ENCODE measurements at regions not wholly inside any gene's neighbourhood (a gene's known extent, or its start where the extent isn't known, plus 50 kb on each side); places are given as distances from the start of the nearest gene placed in this dataset.

DNA sequence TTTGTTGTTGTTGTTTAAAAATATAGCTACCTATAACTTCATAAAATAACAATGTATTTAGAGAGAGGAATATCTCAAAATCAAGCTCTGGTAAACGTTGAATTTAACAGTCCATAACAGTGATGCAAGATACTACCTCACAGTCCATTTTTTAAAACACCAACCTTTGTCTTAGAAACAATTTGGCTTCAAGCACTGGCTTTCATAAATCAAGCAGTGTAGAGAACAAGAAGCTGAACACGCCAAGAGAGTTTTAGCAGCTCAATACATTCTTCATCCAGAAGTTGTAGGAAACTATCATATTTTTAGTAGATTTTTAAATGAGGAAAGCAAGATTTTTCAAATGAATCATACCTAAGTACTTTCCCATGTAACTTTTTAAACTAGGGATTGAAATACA, 334.3 kb upstream of the ADAMTS5 start:
- no peak for DNase-seq (ENCODE audit: low read depth)
- TF ChIP-seq POLR2A (IDR thresholded peaks at IDR 0.05; ENCODE audit: extremely low read depth, insufficient read length) (no peak), MYC (IDR thresholded peaks at IDR 0.05; ENCODE audit: low read depth, low read length) (no peak)
- TF ChIP-seq, protein P1, sequence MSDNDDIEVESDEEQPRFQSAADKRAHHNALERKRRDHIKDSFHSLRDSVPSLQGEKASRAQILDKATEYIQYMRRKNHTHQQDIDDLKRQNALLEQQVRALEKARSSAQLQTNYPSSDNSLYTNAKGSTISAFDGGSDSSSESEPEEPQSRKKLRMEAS (IDR thresholded peaks at IDR 0.05; ENCODE audit: low read depth, low read length) = no peak
- TF ChIP-seq, protein P2, sequence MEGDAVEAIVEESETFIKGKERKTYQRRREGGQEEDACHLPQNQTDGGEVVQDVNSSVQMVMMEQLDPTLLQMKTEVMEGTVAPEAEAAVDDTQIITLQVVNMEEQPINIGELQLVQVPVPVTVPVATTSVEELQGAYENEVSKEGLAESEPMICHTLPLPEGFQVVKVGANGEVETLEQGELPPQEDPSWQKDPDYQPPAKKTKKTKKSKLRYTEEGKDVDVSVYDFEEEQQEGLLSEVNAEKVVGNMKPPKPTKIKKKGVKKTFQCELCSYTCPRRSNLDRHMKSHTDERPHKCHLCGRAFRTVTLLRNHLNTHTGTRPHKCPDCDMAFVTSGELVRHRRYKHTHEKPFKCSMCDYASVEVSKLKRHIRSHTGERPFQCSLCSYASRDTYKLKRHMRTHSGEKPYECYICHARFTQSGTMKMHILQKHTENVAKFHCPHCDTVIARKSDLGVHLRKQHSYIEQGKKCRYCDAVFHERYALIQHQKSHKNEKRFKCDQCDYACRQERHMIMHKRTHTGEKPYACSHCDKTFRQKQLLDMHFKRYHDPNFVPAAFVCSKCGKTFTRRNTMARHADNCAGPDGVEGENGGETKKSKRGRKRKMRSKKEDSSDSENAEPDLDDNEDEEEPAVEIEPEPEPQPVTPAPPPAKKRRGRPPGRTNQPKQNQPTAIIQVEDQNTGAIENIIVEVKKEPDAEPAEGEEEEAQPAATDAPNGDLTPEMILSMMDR (IDR thresholded peaks at IDR 0.05; ENCODE audit: low read depth, low read length) = no peak
- no peak overlapping the region for H3K4me3 ChIP-seq (ENCODE audit: low read depth, low read length)

DNA sequence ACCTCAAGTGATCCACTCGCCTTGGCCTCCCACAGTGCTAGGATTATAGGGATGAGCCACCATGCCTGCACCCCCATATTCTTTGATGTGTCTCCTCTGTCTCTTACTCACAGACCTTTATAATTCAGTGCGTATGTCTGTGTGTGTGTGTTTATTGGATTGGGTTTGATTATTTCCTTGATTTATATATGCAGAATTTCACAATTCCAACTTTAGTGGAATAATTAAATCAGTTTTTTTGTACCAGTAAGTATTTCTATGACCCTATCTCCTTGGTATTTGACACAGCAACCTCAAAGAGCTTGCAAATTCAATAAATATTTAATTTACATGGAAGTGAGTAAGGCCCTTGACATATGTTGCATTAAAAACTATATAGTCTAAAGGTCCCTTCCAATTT, 333.9 kb upstream of the ADAMTS5 start:
- H3K4me3 ChIP-seq (ENCODE audit: low read depth, low read length) = no peak overlapping the region
- no peak for DNase-seq (ENCODE audit: low read depth)
- TF ChIP-seq POLR2A (IDR thresholded peaks at IDR 0.05; ENCODE audit: extremely low read depth, insufficient read length) (no peak), MYC (IDR thresholded peaks at IDR 0.05; ENCODE audit: low read depth, low read length) (no peak)
- TF ChIP-seq, protein P1 (IDR thresholded peaks at IDR 0.05; ENCODE audit: low read depth, low read length) = no peak
- TF ChIP-seq, protein P2 (IDR thresholded peaks at IDR 0.05; ENCODE audit: low read depth, low read length) = no peak

DNA sequence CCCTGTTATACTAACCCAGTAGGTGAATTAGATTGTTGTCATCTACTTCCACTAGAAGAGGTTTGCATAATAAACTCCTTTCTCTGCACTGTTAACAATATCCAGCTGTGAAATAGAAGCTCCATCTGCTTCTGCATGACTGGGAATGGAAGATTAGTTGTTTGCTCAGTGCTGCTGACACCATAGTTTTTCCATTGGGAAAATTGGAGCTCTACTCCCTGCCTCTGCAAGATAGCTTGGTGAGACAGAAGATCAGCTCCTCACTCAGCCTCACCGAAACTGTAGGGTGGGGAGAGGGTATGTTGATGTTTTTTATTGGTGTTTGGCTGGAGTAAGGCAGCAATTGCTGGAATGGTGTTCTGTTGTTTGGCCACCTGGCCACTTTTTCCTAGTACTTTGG, 331.6 kb upstream of the ADAMTS5 start:
- no peak for DNase-seq (ENCODE audit: low read depth)
- no peak overlapping the region for H3K4me3 ChIP-seq (ENCODE audit: low read depth, low read length)
- TF ChIP-seq POLR2A (IDR thresholded peaks at IDR 0.05; ENCODE audit: extremely low read depth, insufficient read length) (no peak), MYC (IDR thresholded peaks at IDR 0.05; ENCODE audit: low read depth, low read length) (no peak)
- TF ChIP-seq, protein P1 (IDR thresholded peaks at IDR 0.05; ENCODE audit: low read depth, low read length) = no peak
- TF ChIP-seq, protein P2 (IDR thresholded peaks at IDR 0.05; ENCODE audit: low read depth, low read length) = no peak

DNA sequence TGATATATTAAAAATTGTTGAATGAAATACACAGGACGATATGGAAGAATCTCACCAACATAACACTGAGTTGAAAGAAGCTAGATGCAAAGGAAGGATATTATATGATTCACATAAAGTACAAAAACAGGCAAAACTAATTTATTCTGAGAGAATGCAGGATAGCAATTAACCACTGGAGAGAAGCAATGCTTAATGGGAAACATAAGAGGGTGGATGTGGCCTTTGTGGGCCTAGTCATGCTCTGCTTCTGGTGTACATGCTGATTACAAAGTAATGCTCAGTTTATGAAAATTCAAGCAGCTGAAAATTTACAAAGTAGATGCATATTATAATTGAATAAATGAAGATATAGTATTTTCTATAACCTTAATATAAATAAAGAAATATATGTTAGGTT, 326.4 kb upstream of the ADAMTS5 start:
- H3K4me3 ChIP-seq (ENCODE audit: low read depth, low read length) = no peak overlapping the region
- TF ChIP-seq, protein P2 (IDR thresholded peaks at IDR 0.05; ENCODE audit: low read depth, low read length) = no peak
- TF ChIP-seq, protein P1 (IDR thresholded peaks at IDR 0.05; ENCODE audit: low read depth, low read length) = no peak
- no peak for TF ChIP-seq MYC (IDR thresholded peaks at IDR 0.05; ENCODE audit: low read depth, low read length)
- TF ChIP-seq POLR2A (IDR thresholded peaks at IDR 0.05; ENCODE audit: extremely low read depth, insufficient read length) = no peak
- DNase-seq (ENCODE audit: low read depth) = no peak

DNA sequence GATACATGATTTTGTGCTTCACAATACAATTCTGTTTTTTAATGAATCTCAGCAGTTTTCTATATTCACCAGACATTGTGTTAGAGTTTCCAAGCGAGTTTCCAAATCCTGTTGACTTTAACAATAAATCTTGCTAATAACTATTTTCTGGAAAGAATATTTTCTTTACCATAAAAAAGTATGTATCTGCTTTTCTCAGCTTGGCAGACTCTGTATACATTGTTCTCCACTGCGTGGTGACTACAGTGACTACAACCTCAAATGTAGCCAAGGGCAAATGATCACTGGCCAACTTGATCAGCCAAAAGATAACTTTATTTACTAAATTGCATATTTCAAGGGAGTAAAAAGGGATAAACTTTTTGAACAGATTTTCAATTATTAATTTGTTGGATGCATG, 325.9 kb upstream of the ADAMTS5 start:
- DNase-seq (ENCODE audit: low read depth) = no peak

More for the DNA sequence above, 325.9 kb upstream of the ADAMTS5 start:
- TF ChIP-seq, protein P1 (IDR thresholded peaks at IDR 0.05; ENCODE audit: low read depth, low read length) = no peak
- TF ChIP-seq, protein P2 (IDR thresholded peaks at IDR 0.05; ENCODE audit: low read depth, low read length) = no peak
- no peak for TF ChIP-seq POLR2A (IDR thresholded peaks at IDR 0.05; ENCODE audit: extremely low read depth, insufficient read length)
- no peak for TF ChIP-seq MYC (IDR thresholded peaks at IDR 0.05; ENCODE audit: low read depth, low read length)
- no peak overlapping the region for H3K4me3 ChIP-seq (ENCODE audit: low read depth, low read length)

Data from NB4 (cell line).